ENCODE measurements at regions not wholly inside any gene's neighbourhood (a gene's known extent, or its start where the extent isn't known, plus 50 kb on each side); places are given as distances from the start of the nearest gene placed in this dataset.
A peak's percentile ranks its signal among the peaks of the same experiment; 100 is the strongest.

DNA sequence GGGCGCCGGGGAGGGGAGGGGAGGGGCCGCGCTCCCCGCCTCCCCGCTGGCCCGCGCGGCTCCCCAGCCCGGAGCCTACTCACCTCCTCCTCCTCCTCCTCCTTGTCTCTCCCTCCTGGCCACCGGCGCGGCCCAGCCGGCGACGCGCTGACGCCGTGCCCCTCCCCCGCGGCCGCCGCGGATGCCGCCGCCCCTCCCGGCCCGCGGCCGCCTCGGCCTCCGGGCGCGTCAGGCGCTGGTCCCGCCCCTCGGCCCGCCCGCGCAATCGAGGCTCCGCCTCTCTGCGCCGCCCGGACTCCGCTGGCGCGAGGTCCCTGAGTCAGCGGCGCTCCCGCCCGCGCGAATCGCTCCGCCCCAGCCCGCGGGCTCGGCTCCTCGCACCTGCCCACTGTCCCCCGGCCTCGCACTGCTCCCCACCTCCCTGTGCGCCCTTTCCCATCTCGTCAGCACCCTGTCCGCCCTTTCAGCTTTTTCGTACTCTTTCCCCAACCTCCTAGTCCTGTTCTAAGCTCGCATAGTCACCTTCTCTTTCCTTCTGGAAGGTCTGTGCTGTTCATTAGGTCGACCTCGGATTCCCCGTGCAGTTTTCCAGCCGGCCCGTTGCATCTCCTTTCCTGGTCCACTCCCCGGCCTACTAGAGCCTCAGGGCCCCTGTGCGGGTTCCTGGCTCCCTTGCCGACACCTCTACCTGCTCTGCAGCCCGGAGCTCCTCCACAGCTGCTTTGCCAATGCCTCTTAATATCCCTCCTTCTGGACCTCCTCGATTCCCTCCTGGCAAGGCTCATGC, 187.4 kb downstream of the ZEB2 start:
- FAIRE-seq (peak; percentile 29), DNase-seq (ENCODE audit: extremely low read depth in 1 of 4, low spot score in 3 of 4) (peak; percentile 92 to 94 (median 92)), ATAC-seq (peak; percentile 91)
- no TSS peak for BruUV-seq (replicated peaks)
- H3K4me2 ChIP-seq (ENCODE audit: insufficient read depth, low read length): peak overlapping the region; percentile 80
- H3K4me1 ChIP-seq (replicated peaks in 1 of 2; ENCODE audit: control insufficient read depth in 2 of 2, insufficient read depth in 2 of 2, low read length in 2 of 2): peaks cover 6 to 9% of the 10 kb centered on the region in 2 experiments; a peak in 4 of 5 replicates
- peak overlapping the region; percentile 60 for H3K4me3 ChIP-seq
- H3K79me2 ChIP-seq (ENCODE audit: control insufficient read depth, insufficient read depth, low read length): peaks cover 31% of the 10 kb centered on the region
- no peaks in the 10 kb centered on the region for H3K9me1 ChIP-seq (ENCODE audit: control insufficient read depth, insufficient read depth, low read length)
- H4K20me1 ChIP-seq (replicated peaks; ENCODE audit: control insufficient read depth, insufficient read depth, low read length): no peaks in the 10 kb centered on the region
- POLR2A ChIA-PET: interaction anchor here (0.6 to 1.2 kb wide), 2 partner anchors 9 to 39 kb away, joined by 3 to 7 read pairs; no protein-coding TSS in a partner anchor
- no peaks in the 10 kb centered on the region for H3K27me3 ChIP-seq (ENCODE audit: control insufficient read depth in 2 of 2, insufficient read depth in 2 of 2, low read length in 2 of 2)
- 0% methylated on average over 17 of the region's 77 CpGs for WGBS (ENCODE audit: insufficient coverage, low coverage, missing lambda C conversion rate)
- H3K27ac ChIP-seq (ENCODE audit: extremely low read depth, low read depth, low read length): peak overlapping the region; percentile 95
- CTCF ChIA-PET (ENCODE audit: low intra/inter-chr PET ratio): no interaction called here
- peak overlapping the region; percentile 93 to 95 for H3K9ac ChIP-seq (ENCODE audit: insufficient read depth in 1 of 2, low read depth in 2 of 2, low read length in 2 of 2)
- H3K36me3 ChIP-seq (ENCODE audit: control insufficient read depth, insufficient read depth, low read length): peaks cover 8% of the 10 kb centered on the region; the same call in 2 of the 3 replicates
- in situ Hi-C loops (cut with MboI) (no loop called here), intact Hi-C loops (cut with micrococcal nuclease) (loop anchor here (2.0 to 5.0 kb wide), 6 partner anchors 40 to 250 kb away; no protein-coding TSS in a partner anchor)
- H2AFZ ChIP-seq (ENCODE audit: low read depth, low read length): peak overlapping the region; percentile 89
- H3K9me3 ChIP-seq (replicated peaks; ENCODE audit: control insufficient read depth, insufficient read depth, low read depth, low read length): peaks cover 9% of the 10 kb centered on the region
- TF ChIP-seq ZNF75A (CRISPR knock-in tag; IDR thresholded peaks at IDR 0.05) (no peak), KDM5B (IDR thresholded peaks at IDR 0.05; ENCODE audit: insufficient replicate concordance, low read depth, low read length) (peak; percentile 46), EWSR1 (IDR thresholded peaks at IDR 0.05; ENCODE audit: borderline replicate concordance, low read depth, partially characterized antibody) (no peak), AFF4 (CRISPR knock-in tag; IDR thresholded peaks at IDR 0.05) (0 out of 2 replicates have a peak, but pooled peaks have one; percentile 37), RBM17 (IDR thresholded peaks at IDR 0.05; ENCODE audit: borderline replicate concordance, low read depth, low read length) (no peak), HDAC3 (IDR thresholded peaks at IDR 0.05; ENCODE audit: borderline replicate concordance, partially characterized antibody) (no peak), CSDE1 (IDR thresholded peaks at IDR 0.05) (no peak), PHB (CRISPR knock-in tag; IDR thresholded peaks at IDR 0.05) (no peak), ZNF347 (CRISPR knock-in tag; IDR thresholded peaks at IDR 0.05; ENCODE audit: low read depth) (no peak), ZKSCAN3 (CRISPR knock-in tag; IDR thresholded peaks at IDR 0.05) (no peak), LARP7 (IDR thresholded peaks at IDR 0.05) (peak; percentile 78; the same call in 1 of the 2 replicates), SLC30A9 (CRISPR knock-in tag; IDR thresholded peaks at IDR 0.05) (no peak), MCM5 (IDR thresholded peaks at IDR 0.05; ENCODE audit: low read depth) (no peak), ZNF778 (CRISPR knock-in tag; IDR thresholded peaks at IDR 0.05) (no peak), SMAD2 (IDR thresholded peaks at IDR 0.05; ENCODE audit: low read depth, low read length) (no peak), TRIM24 (IDR thresholded peaks at IDR 0.05) (peak in 1 of 2 experiments; percentile 58; a peak in 1 of 4 replicates), MEF2A (IDR thresholded peaks at IDR 0.05; ENCODE audit: control insufficient read depth, low read depth, low read length) (no peak), GATA2 (CRISPR knock-in tag; IDR thresholded peaks at IDR 0.05) (no peak), MAFG (tag; conservative IDR thresholded peaks at IDR 0.05) (no peak), ARHGAP35 (IDR thresholded peaks at IDR 0.05; ENCODE audit: partially characterized antibody) (no peak), TAF9B (IDR thresholded peaks at IDR 0.05; ENCODE audit: partially characterized antibody) (peak; percentile 67), RBM34 (IDR thresholded peaks at IDR 0.05; ENCODE audit: borderline replicate concordance, insufficient read depth, low read length) (no peak)
